ENCODE measurements at regions not wholly inside any gene's neighbourhood (a gene's known extent, or its start where the extent isn't known, plus 50 kb on each side); places are given as distances from the start of the nearest gene placed in this dataset.

DNA sequence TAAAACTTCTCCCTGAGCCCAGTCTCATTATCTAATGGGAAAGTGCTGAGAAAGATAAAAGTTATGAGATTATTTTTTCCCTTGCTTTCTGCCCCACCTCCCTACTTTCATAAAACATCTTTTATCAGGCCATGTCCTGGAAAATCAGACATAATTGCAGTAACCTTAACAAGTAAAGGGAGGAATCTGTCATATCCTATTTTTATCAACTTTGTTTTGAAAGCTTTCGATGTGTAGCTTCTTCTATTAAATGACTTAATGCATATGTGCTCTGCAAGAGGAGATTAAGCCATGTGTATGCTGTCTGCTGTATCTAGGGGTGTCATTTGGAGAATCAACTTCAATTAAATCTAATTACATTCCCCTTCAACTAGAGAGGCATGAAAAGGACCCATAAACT lies 408.9 kb downstream of the CBLN4 start:
- H3K27me3 Mint-ChIP-seq, result no peaks in the 10 kb centered on the region
- H3K36me3 Mint-ChIP-seq (ENCODE audit: low read depth), result no peaks in the 10 kb centered on the region
- POLR2A ChIA-PET, result no interaction called here
- no peaks in the 10 kb centered on the region for H3K4me1 Mint-ChIP-seq
- CTCF ChIA-PET, result no interaction called here
- TF ChIP-seq, protein P1, sequence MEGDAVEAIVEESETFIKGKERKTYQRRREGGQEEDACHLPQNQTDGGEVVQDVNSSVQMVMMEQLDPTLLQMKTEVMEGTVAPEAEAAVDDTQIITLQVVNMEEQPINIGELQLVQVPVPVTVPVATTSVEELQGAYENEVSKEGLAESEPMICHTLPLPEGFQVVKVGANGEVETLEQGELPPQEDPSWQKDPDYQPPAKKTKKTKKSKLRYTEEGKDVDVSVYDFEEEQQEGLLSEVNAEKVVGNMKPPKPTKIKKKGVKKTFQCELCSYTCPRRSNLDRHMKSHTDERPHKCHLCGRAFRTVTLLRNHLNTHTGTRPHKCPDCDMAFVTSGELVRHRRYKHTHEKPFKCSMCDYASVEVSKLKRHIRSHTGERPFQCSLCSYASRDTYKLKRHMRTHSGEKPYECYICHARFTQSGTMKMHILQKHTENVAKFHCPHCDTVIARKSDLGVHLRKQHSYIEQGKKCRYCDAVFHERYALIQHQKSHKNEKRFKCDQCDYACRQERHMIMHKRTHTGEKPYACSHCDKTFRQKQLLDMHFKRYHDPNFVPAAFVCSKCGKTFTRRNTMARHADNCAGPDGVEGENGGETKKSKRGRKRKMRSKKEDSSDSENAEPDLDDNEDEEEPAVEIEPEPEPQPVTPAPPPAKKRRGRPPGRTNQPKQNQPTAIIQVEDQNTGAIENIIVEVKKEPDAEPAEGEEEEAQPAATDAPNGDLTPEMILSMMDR (IDR thresholded peaks at IDR 0.05), result no peak
- ATAC-seq (ENCODE audit: low read depth), result no peak
- H3K9me3 Mint-ChIP-seq, result peaks cover 4% of the 10 kb centered on the region
- DNase-seq, result no peak
- H3K27ac Mint-ChIP-seq, result no peak overlapping the region
- no peak overlapping the region for H3K4me3 Mint-ChIP-seq
- intact Hi-C loops (cut with micrococcal nuclease), result no loop called here

DNA sequence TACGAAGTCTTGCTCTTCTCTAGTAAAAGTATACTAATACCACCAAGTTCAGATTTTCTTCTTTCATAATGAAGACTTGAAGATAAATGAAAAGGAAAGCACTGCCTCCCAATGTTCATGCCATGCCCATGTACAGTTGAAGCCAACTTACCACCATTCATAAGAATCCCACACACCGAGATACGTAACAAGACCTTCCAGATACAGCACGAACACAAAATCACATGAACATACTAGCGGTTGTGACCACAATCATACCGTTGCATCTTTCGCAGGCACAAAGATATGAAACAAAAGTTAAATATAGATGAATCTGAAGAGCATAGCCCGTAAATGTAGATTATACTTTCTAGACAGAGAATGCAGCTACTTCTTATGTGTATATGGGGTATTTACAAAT lies 412.5 kb downstream of the CBLN4 start:
- no peaks in the 10 kb centered on the region for H3K27me3 Mint-ChIP-seq
- no peak for ATAC-seq (ENCODE audit: low read depth)
- ChIA-PET CTCF (no interaction called here), POLR2A (no interaction called here)
- no peak overlapping the region for H3K27ac Mint-ChIP-seq
- TF ChIP-seq, protein P1 (IDR thresholded peaks at IDR 0.05), result no peak
- intact Hi-C loops (cut with micrococcal nuclease), result no loop called here
- no peak for DNase-seq
- H3K4me1 Mint-ChIP-seq, result no peaks in the 10 kb centered on the region
- no peaks in the 10 kb centered on the region for H3K36me3 Mint-ChIP-seq (ENCODE audit: low read depth)
- H3K4me3 Mint-ChIP-seq, result no peak overlapping the region
- H3K9me3 Mint-ChIP-seq, result peaks cover 2% of the 10 kb centered on the region

- Mint-ChIP-seq H3K27me3 (no peaks in the 10 kb centered on the region), H3K36me3 (ENCODE audit: low read depth) (no peaks in the 10 kb centered on the region), H3K9me3 (no peaks in the 10 kb centered on the region), H3K27ac (no peak overlapping the region), H3K4me3 (no peak overlapping the region), H3K4me1 (no peaks in the 10 kb centered on the region)
- TF ChIP-seq, protein P1 (IDR thresholded peaks at IDR 0.05), result no peak
- ATAC-seq (ENCODE audit: low read depth) (no peak), DNase-seq (no peak)
- ChIA-PET POLR2A (no interaction called here), CTCF (no interaction called here)
- intact Hi-C loops (cut with micrococcal nuclease), result no loop called here
These were observed 418.7 kb downstream of the CBLN4 start for GRCh38 chr20:55586610-55587009.

- no peak overlapping the region for H3K4me3 Mint-ChIP-seq
- intact Hi-C loops (cut with micrococcal nuclease), result no loop called here
These were observed 420.4 kb downstream of the CBLN4 start for GRCh38 chr20:55584964-55585363.

GRCh38 chr20:55584307-55584706 lies 421.0 kb downstream of the CBLN4 start:
- Mint-ChIP-seq H3K27me3 (no peaks in the 10 kb centered on the region), H3K27ac (no peak overlapping the region), H3K36me3 (ENCODE audit: low read depth) (no peaks in the 10 kb centered on the region), H3K4me3 (no peak overlapping the region), H3K9me3 (no peaks in the 10 kb centered on the region), H3K4me1 (no peaks in the 10 kb centered on the region)
- ATAC-seq (ENCODE audit: low read depth) (no peak), DNase-seq (no peak)
- intact Hi-C loops (cut with micrococcal nuclease), result no loop called here
- ChIA-PET CTCF (no interaction called here), POLR2A (no interaction called here)
- TF ChIP-seq, protein P1 (IDR thresholded peaks at IDR 0.05), result no peak

More at GRCh38 chr20:55584964-55585363, 420.4 kb downstream of the CBLN4 start:
- H3K9me3 Mint-ChIP-seq, result no peaks in the 10 kb centered on the region
- no peaks in the 10 kb centered on the region for H3K36me3 Mint-ChIP-seq (ENCODE audit: low read depth)
- TF ChIP-seq, protein P1 (IDR thresholded peaks at IDR 0.05), result no peak
- no peak overlapping the region for H3K27ac Mint-ChIP-seq
- ChIA-PET POLR2A (no interaction called here), CTCF (no interaction called here)
- no peak for DNase-seq
- ATAC-seq (ENCODE audit: low read depth), result no peak
- no peaks in the 10 kb centered on the region for H3K4me1 Mint-ChIP-seq
- H3K27me3 Mint-ChIP-seq, result no peaks in the 10 kb centered on the region

Data from activated B cell treated with CpG ODN at 0.5 μM for 24 hours (primary cell).